Endothelial cell of umbilical vein (primary cell): ENCODE measurements at regions not wholly inside any gene's neighbourhood (a gene's known extent, or its start where the extent isn't known, plus 50 kb on each side); places are given as distances from the start of the nearest gene placed in this dataset.

Experiments used
- CTCF ChIP-seq, 2 donors: IDR thresholded peaks; 1 replicate in 1 of 2; 2 replicates in 1 of 2; pipeline ENCODE4 v1.5.1; 2011; ENCODE audit warnings: low read length in 2 of 2, mild to moderate bottlenecking in 2 of 2, moderate library complexity in 2 of 2, control low read depth in 1 of 2, inconsistent platforms in 1 of 2, low read depth in 1 of 2; ENCODE audit not compliant: insufficient read depth in 1 of 2; ENCODE audit errors: extremely low read depth in 1 of 2
- EZH2 ChIP-seq: IDR thresholded peaks from 2 replicates; pipeline ENCODE4 v1.6.1; 2012; ENCODE audit warnings: borderline replicate concordance, low read depth, mild to moderate bottlenecking, moderate library complexity, low read length, inconsistent platforms; ENCODE audit not compliant: severe bottlenecking
- POLR2A ChIP-seq: IDR thresholded peaks from 2 replicates; pipeline ENCODE4 v1.6.1; 2012; ENCODE audit warnings: low read depth, mild to moderate bottlenecking, control low read depth, low read length
- POLR2AphosphoS5 ChIP-seq: IDR thresholded peaks from 2 replicates; pipeline ENCODE4 v1.6.1; 2012; ENCODE audit warnings: low read depth, mild to moderate bottlenecking, control low read depth, low read length, moderate library complexity; ENCODE audit not compliant: insufficient read depth
- TF ChIP-seq, protein P1 (sequence below): IDR thresholded peaks from 2 replicates; pipeline ENCODE4 v1.6.1; 2011; ENCODE audit not compliant: insufficient read depth, insufficient read length

- TF ChIP-seq, protein P1, sequence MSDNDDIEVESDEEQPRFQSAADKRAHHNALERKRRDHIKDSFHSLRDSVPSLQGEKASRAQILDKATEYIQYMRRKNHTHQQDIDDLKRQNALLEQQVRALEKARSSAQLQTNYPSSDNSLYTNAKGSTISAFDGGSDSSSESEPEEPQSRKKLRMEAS, result no peak
- TF ChIP-seq CTCF (IDR thresholded peaks at IDR 0.05; ENCODE audit: extremely low read depth in 1 of 2, insufficient read depth in 1 of 2, low read depth in 1 of 2, low read length in 2 of 2) (no peak), POLR2A (no peak), EZH2 (no peak), POLR2AphosphoS5 (no peak)
Measured at GRCh38 chr6:145283856-145284255, 451.5 kb downstream of the EPM2A start.
